ENCODE measurements at regions not wholly inside any gene's neighbourhood (a gene's known extent, or its start where the extent isn't known, plus 50 kb on each side); places are given as distances from the start of the nearest gene placed in this dataset.

DNA sequence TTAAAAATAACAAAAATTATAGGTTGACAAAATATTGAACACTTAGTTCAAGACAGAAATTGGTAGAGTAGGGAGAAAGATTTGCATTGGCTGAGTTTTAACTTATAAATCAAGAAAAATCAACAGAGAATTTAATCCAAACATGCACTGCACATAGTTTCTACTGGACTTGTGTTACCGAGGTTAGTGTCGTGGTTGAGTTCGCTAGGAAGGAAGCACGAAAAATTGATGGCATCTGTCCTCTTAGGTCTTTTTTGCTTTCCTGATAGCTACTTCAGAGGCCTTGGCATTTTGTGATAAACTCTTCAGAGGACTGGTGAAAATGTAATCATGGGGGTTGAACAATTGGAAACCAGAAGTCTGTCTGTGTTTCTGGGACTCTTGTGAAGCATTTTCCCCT is 392.9 kb downstream of the NUAK1 start:
- TF ChIP-seq, protein P1, sequence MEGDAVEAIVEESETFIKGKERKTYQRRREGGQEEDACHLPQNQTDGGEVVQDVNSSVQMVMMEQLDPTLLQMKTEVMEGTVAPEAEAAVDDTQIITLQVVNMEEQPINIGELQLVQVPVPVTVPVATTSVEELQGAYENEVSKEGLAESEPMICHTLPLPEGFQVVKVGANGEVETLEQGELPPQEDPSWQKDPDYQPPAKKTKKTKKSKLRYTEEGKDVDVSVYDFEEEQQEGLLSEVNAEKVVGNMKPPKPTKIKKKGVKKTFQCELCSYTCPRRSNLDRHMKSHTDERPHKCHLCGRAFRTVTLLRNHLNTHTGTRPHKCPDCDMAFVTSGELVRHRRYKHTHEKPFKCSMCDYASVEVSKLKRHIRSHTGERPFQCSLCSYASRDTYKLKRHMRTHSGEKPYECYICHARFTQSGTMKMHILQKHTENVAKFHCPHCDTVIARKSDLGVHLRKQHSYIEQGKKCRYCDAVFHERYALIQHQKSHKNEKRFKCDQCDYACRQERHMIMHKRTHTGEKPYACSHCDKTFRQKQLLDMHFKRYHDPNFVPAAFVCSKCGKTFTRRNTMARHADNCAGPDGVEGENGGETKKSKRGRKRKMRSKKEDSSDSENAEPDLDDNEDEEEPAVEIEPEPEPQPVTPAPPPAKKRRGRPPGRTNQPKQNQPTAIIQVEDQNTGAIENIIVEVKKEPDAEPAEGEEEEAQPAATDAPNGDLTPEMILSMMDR (IDR thresholded peaks at IDR 0.05): no peak
- TF ChIP-seq POLR2A (IDR thresholded peaks at IDR 0.05): no peak
